ENCODE measurements at regions not wholly inside any gene's neighbourhood (a gene's known extent, or its start where the extent isn't known, plus 50 kb on each side); places are given as distances from the start of the nearest gene placed in this dataset.

DNA sequence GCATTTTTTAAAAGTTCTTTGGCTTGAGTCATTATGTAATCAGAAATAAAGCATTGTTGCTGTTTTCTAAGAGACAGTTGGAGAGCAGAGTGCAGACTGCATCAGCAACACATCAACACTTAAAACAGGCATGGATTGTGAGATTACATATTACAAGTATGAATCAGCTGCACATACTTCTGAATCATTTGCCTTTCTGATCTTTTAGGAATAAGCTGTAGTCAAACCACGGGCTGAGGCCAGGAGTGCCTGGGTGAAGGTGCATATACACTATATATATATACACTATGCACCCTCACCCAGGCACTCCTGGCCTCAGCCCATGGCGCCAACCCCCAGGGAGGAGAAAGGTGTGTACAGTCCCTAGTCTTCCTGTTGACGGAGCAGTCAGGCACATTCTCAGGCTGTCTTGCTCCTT is 52.4 kb upstream of the DLX6 start:
- DNase-seq (ENCODE audit: low spot score, unreplicated experiment): no peak
- peaks cover 7% of the 10 kb centered on the region for H3K27me3 Mint-ChIP-seq
- no peak overlapping the region for H3K27ac Mint-ChIP-seq
- H3K4me3 Mint-ChIP-seq (ENCODE audit: low read depth): no peak overlapping the region
- TF ChIP-seq CTCF (IDR thresholded peaks at IDR 0.05; ENCODE audit: unreplicated experiment): no peak
- H3K36me3 Mint-ChIP-seq (ENCODE audit: insufficient read depth): no peaks in the 10 kb centered on the region
- H3K4me1 Mint-ChIP-seq (ENCODE audit: low read depth): no peaks in the 10 kb centered on the region
- H3K9me3 Mint-ChIP-seq (ENCODE audit: low read depth): no peaks in the 10 kb centered on the region

GRCh38 chr7:96953676-96954513 is 51.5 kb upstream of the DLX6 start:
- H3K27ac Mint-ChIP-seq: no peak overlapping the region
- H3K36me3 Mint-ChIP-seq (ENCODE audit: insufficient read depth): no peaks in the 10 kb centered on the region
- peaks cover 11% of the 10 kb centered on the region for H3K27me3 Mint-ChIP-seq
- no peaks in the 10 kb centered on the region for H3K9me3 Mint-ChIP-seq (ENCODE audit: low read depth)
- DNase-seq (ENCODE audit: low spot score, unreplicated experiment): no peak
- H3K4me3 Mint-ChIP-seq (ENCODE audit: low read depth): no peak overlapping the region
- no peak for TF ChIP-seq CTCF (IDR thresholded peaks at IDR 0.05; ENCODE audit: unreplicated experiment)
- no peaks in the 10 kb centered on the region for H3K4me1 Mint-ChIP-seq (ENCODE audit: low read depth)

All from progenitor cell of endocrine pancreas (in vitro differentiated cells).